Activated T-cell treated with anti-CD3 and anti-CD28 coated beads, Interleukin-2, amount 50 U/mL, for 4 hours (primary cell): ENCODE measurements at regions not wholly inside any gene's neighbourhood (a gene's known extent, or its start where the extent isn't known, plus 50 kb on each side); places are given as distances from the start of the nearest gene placed in this dataset.
"Not testable (repeated sequence)": the region's sequence is repeated elsewhere in the genome, so short reads cannot be mapped to it uniquely, and the experiment has no call there.

Source experiments
- ATAC-seq, 2 donors: fragments of 200-7000 bp; cut with Tn5 transposase; one replicate each; pipeline ENCODE4 v1.10.0; 2021
- DNase-seq: peaks from one replicate; pipeline ENCODE4 v3.0.0-alpha.2; 2020
- H3K27me3 Mint-ChIP-seq: one replicate; pipeline ENCODE4 v1.8.0; 2021; ENCODE audit warnings: low read depth, mixed read lengths
- H3K36me3 Mint-ChIP-seq: one replicate; pipeline ENCODE4 v1.8.0; 2022; ENCODE audit warnings: mixed read lengths; ENCODE audit not compliant: insufficient read depth
- H3K4me1 Mint-ChIP-seq: one replicate; pipeline ENCODE4 v1.8.0; 2021; ENCODE audit warnings: low read depth, mixed read lengths
- H3K4me3 Mint-ChIP-seq: one replicate; pipeline ENCODE4 v1.8.0; 2021; ENCODE audit warnings: mild to moderate bottlenecking, moderate library complexity, mixed read lengths
- H3K9me3 Mint-ChIP-seq: one replicate; pipeline ENCODE4 v1.8.0; 2021; ENCODE audit warnings: mixed read lengths

DNA sequence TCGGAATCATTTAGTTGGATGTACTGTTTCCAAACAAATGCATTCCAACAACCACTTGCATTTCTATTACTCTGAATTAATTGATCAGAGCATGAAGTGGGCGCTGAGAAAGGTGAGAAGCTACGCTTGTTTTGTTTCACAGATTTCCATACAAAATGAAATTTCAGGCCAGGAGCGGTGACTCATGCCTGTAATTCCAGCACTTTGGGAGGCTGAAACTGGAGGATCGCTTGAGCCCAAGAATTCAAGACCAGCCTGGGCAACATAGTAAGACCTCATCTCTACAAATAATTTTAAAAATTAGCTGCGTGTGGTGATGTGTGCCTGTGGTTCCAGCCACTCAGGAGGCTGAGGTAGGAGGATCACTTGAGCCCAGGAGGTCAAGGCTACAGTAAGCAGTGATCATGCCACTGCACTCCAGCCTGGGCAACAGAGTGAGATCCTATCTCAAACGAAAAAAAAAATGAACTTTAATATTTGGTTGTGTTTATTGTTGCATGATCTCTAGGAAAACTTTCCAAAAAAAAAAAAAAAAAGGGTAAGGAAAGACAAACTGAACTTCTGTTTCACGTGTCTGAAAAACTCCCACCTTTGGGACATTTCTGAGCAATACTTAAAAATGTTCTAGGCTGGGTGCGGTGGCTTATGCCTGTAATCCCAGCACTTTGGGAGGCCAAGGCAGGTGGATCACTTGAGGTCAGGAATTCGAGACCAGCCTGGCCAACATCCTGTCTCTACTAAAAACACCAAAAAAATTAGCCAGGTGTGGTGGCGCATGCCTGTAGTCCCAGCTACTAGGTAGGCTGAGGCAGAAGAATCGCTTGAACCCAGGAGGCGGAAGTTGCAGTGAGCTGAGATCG is 103.1 kb downstream of the TFAP2A start:
- H3K4me3 Mint-ChIP-seq, ATAC-seq, DNase-seq, H3K27me3 Mint-ChIP-seq, H3K4me1 Mint-ChIP-seq, H3K36me3 Mint-ChIP-seq, H3K9me3 Mint-ChIP-seq: not testable (repeated sequence)

DNA sequence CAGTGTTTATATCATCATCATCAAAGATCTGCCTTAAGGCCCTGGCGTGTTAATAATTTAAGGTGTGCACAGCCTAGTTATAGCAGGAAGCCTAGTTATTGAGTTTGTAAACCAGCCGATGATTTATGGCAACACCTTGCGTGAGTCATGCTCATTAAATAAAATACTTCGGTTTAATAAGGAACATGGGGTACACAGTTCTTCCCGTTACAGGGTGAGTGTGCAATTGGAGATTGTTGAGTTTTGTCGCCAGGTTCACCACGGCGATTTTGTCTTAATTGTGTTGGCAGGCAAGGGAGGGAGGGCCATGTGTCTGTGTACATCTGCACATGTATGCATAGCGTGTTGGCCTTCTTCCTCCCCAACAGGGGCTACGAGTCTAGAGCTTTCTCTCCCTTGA is 104.0 kb downstream of the TFAP2A start:
- Mint-ChIP-seq H3K27me3 (peaks cover 2% of the 10 kb centered on the region), H3K9me3 (no peaks in the 10 kb centered on the region), H3K4me1 (no peaks in the 10 kb centered on the region), H3K4me3 (no peak overlapping the region), H3K36me3 (no peaks in the 10 kb centered on the region)
- DNase-seq (no peak), ATAC-seq (no peak)

DNA sequence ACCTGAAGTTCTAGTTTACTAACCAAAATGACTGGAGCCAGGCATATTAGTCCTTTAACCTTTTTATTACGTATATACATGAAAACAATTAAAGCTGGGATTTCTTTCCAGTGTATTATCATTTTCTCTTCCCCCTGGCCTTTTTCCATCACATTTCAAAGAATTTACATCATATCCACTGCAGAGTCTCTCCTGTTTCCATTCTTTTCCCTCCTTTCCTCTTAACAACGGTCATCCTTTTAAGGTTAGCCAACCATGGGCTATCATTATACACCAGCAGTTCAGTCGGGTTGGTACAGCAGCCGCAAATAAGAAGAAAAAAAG is 104.6 kb downstream of the TFAP2A start:
- Mint-ChIP-seq H3K36me3 (no peaks in the 10 kb centered on the region), H3K27me3 (peaks cover 2% of the 10 kb centered on the region), H3K4me1 (no peaks in the 10 kb centered on the region), H3K9me3 (no peaks in the 10 kb centered on the region), H3K4me3 (no peak overlapping the region)
- ATAC-seq (no peak), DNase-seq (no peak)

DNA sequence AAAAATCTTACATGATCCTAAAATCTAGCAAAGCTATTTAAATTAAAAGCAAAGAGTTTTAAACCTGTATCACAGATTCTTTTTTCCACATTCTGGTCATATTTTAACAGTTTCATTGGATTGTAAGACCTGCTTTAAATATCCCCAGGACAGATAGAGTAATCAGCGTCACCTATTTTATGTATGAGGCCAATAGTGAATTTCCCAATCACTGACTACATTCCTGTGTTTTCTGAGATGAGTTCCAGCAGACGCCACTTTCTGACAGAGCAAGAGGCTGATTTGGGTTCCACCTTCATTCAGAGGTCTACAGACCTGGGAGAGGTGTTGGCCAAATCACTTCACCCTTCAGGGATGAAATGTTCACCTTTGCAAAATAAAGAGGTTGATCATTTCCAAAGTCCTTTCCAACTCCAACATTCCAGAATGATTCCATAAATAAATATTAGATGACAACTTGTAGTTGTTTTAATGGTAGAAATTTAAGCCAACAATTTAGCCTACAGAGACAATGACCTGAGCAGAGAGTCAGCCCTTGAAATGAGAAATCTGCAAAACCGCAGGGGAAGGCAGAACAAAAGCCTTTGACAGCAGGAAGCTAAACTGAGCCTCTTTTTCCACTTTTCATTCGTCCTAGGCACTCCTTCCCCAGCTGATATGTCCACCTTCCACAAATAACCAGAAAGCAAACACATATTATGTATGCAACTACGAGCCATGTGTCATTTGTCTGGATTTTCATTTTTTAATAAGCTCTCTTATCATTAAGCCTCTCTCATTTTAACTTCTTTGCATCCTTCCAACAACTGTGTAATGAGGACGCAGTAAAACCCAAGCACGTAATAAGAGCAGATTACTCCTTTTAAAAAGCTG is 105.2 kb downstream of the TFAP2A start:
- Mint-ChIP-seq H3K4me3 (no peak overlapping the region), H3K9me3 (no peaks in the 10 kb centered on the region), H3K36me3 (no peaks in the 10 kb centered on the region), H3K4me1 (no peaks in the 10 kb centered on the region), H3K27me3 (peaks cover 2% of the 10 kb centered on the region)
- DNase-seq (no peak), ATAC-seq (no peak)

DNA sequence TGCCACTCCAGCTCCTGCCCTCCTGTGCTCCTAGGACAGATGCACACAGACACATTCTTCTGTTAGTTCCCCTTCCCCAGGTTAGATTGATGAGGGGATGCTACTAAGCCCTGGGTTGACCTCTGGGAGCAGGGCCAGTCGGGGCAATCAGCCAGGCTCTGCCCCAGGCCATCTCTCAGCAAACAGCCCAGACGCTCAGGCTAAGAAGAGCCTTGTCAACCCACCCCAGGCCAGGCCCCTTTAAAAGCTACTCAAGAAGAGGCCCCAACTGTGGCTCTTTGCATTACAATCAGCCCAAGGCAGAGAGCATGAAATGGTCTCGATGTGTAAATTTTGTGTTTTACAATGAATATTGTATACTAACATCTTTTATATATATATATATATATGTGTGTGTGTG is 107.4 kb downstream of the TFAP2A start:
- Mint-ChIP-seq H3K9me3 (no peaks in the 10 kb centered on the region), H3K4me1 (no peaks in the 10 kb centered on the region), H3K27me3 (no peaks in the 10 kb centered on the region), H3K4me3 (no peak overlapping the region), H3K36me3 (no peaks in the 10 kb centered on the region)
- no peak for ATAC-seq
- DNase-seq = no peak

DNA sequence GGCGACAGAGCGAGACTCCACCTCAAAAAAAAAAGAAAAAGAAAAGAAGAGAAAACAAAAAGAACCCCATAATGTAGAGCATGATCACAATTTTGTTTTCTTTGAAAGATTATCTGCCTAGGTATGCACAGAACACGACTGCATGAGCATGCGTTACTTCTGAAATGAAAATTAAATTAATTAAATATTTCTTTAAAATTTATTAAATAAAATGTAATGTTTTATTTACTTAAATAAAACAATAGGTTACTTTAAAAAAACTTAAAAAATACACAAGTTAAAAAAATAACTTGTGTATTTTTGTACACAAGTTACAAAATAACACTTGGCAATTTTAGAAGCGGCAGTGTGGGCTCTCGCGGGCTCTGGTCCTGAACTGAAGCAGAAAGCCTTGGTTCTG is 107.8 kb downstream of the TFAP2A start:
- Mint-ChIP-seq H3K4me3 (no peak overlapping the region), H3K9me3 (no peaks in the 10 kb centered on the region), H3K27me3 (no peaks in the 10 kb centered on the region), H3K4me1 (no peaks in the 10 kb centered on the region), H3K36me3 (no peaks in the 10 kb centered on the region)
- ATAC-seq (no peak), DNase-seq (no peak)

DNA sequence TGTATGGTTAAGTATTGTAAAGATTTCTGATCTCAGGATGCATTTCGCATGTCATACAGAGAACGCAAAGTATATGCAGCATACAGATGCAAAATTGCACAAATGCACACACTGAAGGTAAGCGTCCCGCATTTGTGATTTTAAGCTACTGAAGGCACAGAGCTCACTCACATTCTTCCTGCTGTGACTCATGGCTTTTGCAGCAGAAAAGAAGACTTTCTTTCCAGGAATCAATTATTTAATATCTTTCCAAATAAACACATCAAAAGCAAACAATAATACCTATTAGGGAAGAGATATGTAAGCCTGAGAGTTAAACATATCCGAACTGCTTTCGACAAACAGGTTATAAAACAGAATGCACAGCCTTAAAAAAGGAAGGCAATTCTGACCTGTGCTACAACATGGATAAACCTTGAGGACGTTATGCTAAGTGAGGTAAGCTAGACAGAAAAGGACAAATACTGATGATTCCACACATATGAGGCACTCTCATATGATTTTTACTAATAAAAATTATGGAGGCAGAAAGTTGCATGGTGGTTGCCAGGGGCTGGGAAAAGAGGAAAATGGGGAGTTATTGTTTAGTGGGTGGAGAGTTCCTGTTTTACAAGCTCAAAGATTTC is 109.0 kb downstream of the TFAP2A start:
- Mint-ChIP-seq H3K27me3 (no peaks in the 10 kb centered on the region), H3K4me1 (no peaks in the 10 kb centered on the region), H3K4me3 (no peak overlapping the region), H3K36me3 (no peaks in the 10 kb centered on the region), H3K9me3 (no peaks in the 10 kb centered on the region)
- ATAC-seq = no peak
- DNase-seq = no peak

DNA sequence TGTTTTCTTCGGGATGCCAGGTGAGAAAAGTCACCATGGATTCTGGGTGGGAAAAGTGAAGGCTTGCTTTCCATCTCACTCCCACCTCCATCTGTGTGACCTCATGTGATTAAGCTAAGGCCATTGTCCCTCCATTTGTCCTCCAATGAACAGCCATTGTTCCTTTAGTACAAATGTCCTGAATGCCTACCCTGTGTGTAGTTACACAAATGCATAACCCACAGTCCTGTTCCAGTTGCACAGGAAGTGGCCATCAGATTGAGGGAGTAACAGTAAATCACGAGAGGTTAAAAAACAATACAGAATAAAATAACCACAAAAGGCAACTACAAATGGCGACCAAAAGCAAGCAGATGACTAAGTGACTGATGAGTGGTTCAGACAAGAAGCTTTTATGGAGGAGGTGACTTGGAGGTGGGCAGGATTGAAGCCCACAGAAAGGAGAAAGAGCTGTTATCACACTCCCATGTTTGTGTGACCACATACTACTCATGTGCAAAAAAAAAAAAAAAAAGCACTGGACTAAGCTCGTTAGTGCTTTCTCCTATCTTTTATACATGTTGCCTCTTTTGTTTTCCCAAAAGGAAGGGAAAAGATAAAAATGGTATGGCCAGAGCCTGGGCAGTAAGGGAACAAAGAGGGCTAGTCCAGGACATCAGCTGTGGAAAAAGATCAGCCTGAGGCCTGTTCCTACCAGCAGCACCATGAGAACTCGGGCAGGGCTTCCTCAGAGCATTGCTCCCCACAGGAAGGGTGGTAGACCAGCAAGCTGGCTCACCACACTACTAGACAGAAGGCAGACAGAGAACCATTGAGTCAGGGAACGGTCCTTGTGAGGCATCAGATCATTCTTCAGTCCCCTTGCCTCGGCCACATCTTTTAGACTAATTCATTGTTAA is 111.0 kb downstream of the TFAP2A start:
- Mint-ChIP-seq H3K27me3 (no peaks in the 10 kb centered on the region), H3K4me1 (no peaks in the 10 kb centered on the region), H3K4me3 (no peak overlapping the region), H3K9me3 (no peaks in the 10 kb centered on the region), H3K36me3 (no peaks in the 10 kb centered on the region)
- DNase-seq (no peak), ATAC-seq (no peak)

DNA sequence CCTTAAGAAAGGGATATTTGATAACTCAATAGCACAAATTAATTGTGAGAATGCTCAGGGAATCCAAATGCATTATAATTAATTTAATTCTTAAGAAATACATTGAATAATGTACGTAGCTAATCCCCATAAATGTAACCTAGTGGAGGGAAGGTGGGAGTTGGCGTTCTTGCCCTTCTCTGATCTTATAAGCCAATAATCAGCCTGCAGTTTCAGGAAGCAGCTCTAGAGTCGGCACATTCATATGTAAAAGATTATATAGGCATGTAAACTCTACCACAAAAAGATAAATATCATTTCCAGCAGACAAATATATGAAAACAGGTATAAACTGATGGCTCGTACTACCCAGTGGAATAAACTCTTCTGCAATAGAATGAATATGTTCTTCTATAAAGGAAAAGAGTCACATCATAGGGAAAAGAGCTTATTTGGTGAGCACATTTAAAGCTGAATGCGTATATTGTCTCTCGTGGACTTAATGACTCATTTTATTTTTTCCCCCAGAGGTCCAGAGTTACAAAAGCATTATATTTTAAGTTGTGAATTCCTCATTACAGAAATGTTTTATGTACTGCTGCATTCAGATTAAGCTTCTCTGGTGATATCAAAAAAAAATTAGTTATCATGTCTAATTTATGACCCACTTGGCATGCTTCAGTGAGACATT is 112.2 kb downstream of the TFAP2A start:
- DNase-seq (no peak), ATAC-seq (no peak)
- Mint-ChIP-seq H3K36me3 (no peaks in the 10 kb centered on the region), H3K4me3 (no peak overlapping the region), H3K4me1 (no peaks in the 10 kb centered on the region), H3K9me3 (no peaks in the 10 kb centered on the region), H3K27me3 (no peaks in the 10 kb centered on the region)

DNA sequence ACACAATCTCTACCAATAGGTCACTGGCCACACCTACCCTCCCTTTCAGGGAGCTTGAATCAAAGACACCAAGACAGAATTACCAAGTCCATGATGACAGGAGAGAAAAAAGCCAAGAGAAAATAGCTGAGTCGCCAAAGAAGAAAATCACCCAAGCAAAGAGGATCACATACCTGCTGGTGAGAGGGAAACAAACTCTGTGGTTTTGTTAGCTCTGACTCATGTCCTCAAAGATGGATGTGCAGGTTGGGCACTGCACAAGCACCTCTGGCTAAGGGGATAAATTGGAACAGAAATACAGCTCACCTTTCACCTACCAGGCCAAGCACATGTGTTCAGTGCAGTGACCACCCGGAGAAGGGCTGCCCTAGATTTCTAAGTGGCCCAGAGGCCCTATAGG is 114.8 kb downstream of the TFAP2A start:
- H3K4me3 Mint-ChIP-seq = no peak overlapping the region
- H3K36me3 Mint-ChIP-seq = no peaks in the 10 kb centered on the region
- DNase-seq (no peak), ATAC-seq (no peak)
- no peaks in the 10 kb centered on the region for H3K9me3 Mint-ChIP-seq
- no peaks in the 10 kb centered on the region for H3K4me1 Mint-ChIP-seq
- no peaks in the 10 kb centered on the region for H3K27me3 Mint-ChIP-seq

DNA sequence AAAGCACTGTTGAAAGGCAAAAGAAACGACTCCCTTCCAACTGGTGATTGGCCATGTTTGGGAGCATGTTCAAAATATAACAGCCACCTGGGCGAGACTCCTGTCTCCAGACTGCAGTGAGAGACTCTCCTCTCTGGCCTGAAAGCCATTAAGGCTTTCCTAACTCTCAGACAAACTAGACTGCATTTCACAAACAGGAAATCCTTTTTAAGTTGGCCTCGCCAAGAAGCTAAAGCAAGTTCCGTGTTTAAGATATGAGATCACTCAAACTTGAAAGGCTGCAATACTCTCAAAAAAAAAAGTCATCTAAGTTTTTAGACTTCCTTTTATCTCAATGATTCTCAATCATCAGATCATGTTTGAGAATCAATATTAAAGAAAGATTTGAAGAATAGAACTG is 117.0 kb downstream of the TFAP2A start:
- Mint-ChIP-seq H3K27me3 (no peaks in the 10 kb centered on the region), H3K4me3 (no peak overlapping the region), H3K4me1 (no peaks in the 10 kb centered on the region), H3K36me3 (no peaks in the 10 kb centered on the region), H3K9me3 (peaks cover 3% of the 10 kb centered on the region)
- no peak for ATAC-seq
- DNase-seq = no peak

DNA sequence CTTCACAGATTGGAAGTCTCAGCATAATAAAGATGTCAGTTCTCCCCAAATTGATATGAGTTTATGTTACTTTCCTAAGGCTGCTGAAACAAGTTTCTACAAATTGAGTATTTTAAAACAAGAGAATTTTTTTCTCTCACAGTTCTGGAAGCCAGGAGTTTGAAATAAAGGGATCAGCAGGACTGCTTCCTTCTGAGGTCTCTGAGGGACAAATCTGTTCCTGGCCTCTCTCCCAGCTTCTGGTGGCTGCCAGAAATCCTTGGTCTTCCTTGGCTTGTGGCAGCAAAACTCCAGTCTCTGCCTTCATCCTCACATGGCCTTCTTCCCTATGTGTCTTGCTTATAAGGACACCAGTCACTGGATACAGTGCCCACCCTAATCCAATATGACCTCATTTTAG is 136.1 kb downstream of the TFAP2A start:
- Mint-ChIP-seq H3K9me3 (no peaks in the 10 kb centered on the region), H3K4me1 (no peaks in the 10 kb centered on the region), H3K27me3 (no peaks in the 10 kb centered on the region), H3K36me3 (no peaks in the 10 kb centered on the region), H3K4me3 (no peak overlapping the region)
- ATAC-seq = no peak
- no peak for DNase-seq

DNA sequence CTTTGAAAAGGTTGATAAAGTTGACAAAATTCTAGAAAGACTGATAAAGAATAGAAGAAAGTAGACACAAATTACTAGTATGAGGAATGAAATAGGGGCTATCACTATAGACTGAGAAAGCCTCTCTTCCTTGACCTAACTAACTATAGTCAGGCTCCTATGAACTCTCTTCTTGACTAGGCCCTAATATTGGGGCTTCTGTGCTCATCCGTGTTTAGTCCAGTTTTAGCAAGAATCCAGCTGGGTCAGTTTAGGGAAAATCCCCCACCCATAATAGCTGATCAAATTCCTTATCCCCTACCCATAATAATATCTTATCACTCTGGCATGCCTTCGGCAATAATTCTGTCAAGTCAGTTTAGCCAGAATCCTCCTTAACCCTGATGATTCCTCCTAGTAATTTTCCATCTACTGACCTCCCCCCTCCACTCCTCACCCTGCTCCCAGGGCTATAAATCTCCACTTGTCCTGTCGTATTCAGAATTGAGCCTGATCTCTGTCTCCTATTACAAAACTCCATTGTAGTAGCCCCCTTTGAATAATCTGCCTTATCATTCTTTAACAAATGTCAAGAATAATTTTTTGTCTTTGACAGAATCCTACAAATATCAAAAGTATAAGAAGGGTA is 138.1 kb downstream of the TFAP2A start:
- Mint-ChIP-seq H3K4me1 (no peaks in the 10 kb centered on the region), H3K4me3 (no peak overlapping the region)
- no peak for ATAC-seq

More for the DNA sequence above, 138.1 kb downstream of the TFAP2A start:
- Mint-ChIP-seq H3K36me3 (no peaks in the 10 kb centered on the region), H3K27me3 (peaks cover 2% of the 10 kb centered on the region), H3K9me3 (no peaks in the 10 kb centered on the region)
- no peak for DNase-seq
